Heart left ventricle (tissue), 16 donors: ENCODE measurements at regions not wholly inside any gene's neighbourhood (a gene's known extent, or its start where the extent isn't known, plus 50 kb on each side); places are given as distances from the start of the nearest gene placed in this dataset.
A peak's percentile ranks its signal among the peaks of the same experiment; 100 is the strongest.
"Not testable (repeated sequence)": the region's sequence is repeated elsewhere in the genome, so short reads cannot be mapped to it uniquely, and the experiment has no call there.

ENCODE experiments used
- ATAC-seq, 4 donors: fragments of 200-7000 bp; cut with Tn5 transposase; one replicate each; pipeline ENCODE4 v1.9.1; 2020 to 2022; ENCODE audit warnings: moderate library complexity in 4 of 4, mild to moderate bottlenecking in 3 of 4, moderate number of reproducible peaks in 1 of 4
- DNase-seq, 5 donors: peaks; one replicate each; pipeline ENCODE4 v3.0.0-alpha.2; 2020
- H3K27ac ChIP-seq, 12 donors: fragments of 200-600 bp; sonication (generic) in 4 of 12; one replicate each; pipeline versions ENCODE4 v1.5.0 to v1.8.0; 2016 to 2022; ENCODE audit warnings: mild to moderate bottlenecking in 2 of 12
- H3K27me3 ChIP-seq, 9 donors: fragments of 200-600 bp; sonication (generic) in 2 of 9; one replicate each; pipeline versions ENCODE4 v1.5.1 to v1.8.0; 2016 to 2022; ENCODE audit warnings: mild to moderate bottlenecking in 3 of 9
- H3K36me3 ChIP-seq, 9 donors: fragments of 200-600 bp; sonication (generic) in 2 of 9; one replicate each; pipeline versions ENCODE4 v1.5.0 to v1.8.0; 2018 to 2022; ENCODE audit warnings: mild to moderate bottlenecking in 2 of 9
- H3K4me1 ChIP-seq, 12 donors: fragments of 200-600 bp; sonication (generic) in 4 of 12; one replicate each; pipeline versions ENCODE4 v1.5.0 to v1.8.0; 2016 to 2022; ENCODE audit warnings: mild to moderate bottlenecking in 3 of 12
- H3K4me3 ChIP-seq, 12 donors: fragments of 200-600 bp; sonication (generic) in 4 of 12; one replicate each; pipeline versions ENCODE4 v1.5.0 to v1.8.0; 2017 to 2022; ENCODE audit warnings: mild to moderate bottlenecking in 9 of 12, moderate library complexity in 4 of 12
- H3K9me3 ChIP-seq, 12 donors: fragments of 200-600 bp; sonication (generic) in 4 of 12; one replicate each; pipeline versions ENCODE4 v1.5.0 to v1.8.0; 2016 to 2022; ENCODE audit warnings: mild to moderate bottlenecking in 1 of 12
- POLR2A ChIP-seq, 2 donors: fragments of 450-650 bp; IDR thresholded peaks; one replicate each; pipeline ENCODE4 v1.6.1; 2017; ENCODE audit warnings: antibody characterized with exemption in 2 of 2, mild to moderate bottlenecking in 2 of 2, moderate library complexity in 2 of 2
- WGBS, 4 donors: extraction: QIAGEN DNeasy Blood & Tissue Kit in 2 of 4; methylation state at CpG; one replicate each; pipeline versions ENCODE4 v1.1.5 to v1.1.7; 2013 to 2018; 5-methylcytosine and 5-hydroxymethylcytosine counted together
- intact Hi-C, 10 donors: fragments of 100-400 bp; cut with DNase I; formaldehyde crosslinking; loops; one replicate each; pipeline versions ENCODE4 v1.11.1 to v1.14.2; 2022
- TF ChIP-seq, protein P1 (sequence below), 12 donors: fragments of 200-600 bp; sonication (generic) in 4 of 12; IDR thresholded peaks; one replicate each; pipeline versions ENCODE4 v1.5.0 to v1.8.0; 2018 to 2022; ENCODE audit warnings: antibody characterized with exemption in 12 of 12, mild to moderate bottlenecking in 5 of 12
- donor health status: ischemic (EF 13 %, LVEDD 7.1; RV severe dilation, severe dysfunction).
- donor health status: healthy with polysubstance abuse.
- donor health status: DM: no; HTN: yes; CAD: no.
- donor health status: DM: no; HTN: no; CAD: no.
- donor health status: ischemic (EF 25% LVEDD 6.9; RV normal size, moderate dysfunction).
- donor health status: ischemic (EF 25% LVEDD 5.7; RV mildly dilated, moderate dysfunction).
- donor health status: healthy.
- donor health status: DM: yes; HTN: yes; CAD: no.
- donor health status: ischemic (EF 35%, LVEDD 5.7; RV mildly dilated, moderate dysfunction).
- donor health status: nonischemic (EF 11% LVEDD 7.7; RV severe dilation, severe dysfunction).
- donor health status: DM: yes; HTN: yes; CAD: no.
- donor health status: PGD.
- donor health status: ischemic (EF 29% LVEDD 5.4; RV normal size, mild dysfunction).
- donor health status: nonischemic (EF 23%, LVEDD 6.1; RV moderate dilation, normal function).

DNA sequence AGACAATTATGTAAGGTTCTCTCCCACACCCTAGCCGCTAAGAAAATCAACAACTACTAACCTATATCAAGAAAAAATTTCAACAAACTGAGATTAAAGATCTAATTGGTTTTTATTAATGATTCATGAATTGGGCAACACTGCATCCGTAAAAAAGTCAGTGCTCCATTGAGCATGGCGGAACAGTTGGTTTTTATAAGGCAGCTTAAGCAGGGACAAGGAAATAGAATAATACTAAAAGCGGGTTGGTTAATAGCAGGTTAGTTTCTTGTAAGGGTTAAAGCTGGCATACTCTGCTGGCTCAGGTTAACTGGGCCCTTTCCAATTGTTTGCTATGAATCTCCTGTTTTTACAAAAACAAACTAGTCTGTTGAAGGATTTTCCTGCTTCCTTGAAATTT is 202.3 kb upstream of the RASGEF1B start:
- no peak for TF ChIP-seq POLR2A (IDR thresholded peaks at IDR 0.05)
- TF ChIP-seq, protein P1, sequence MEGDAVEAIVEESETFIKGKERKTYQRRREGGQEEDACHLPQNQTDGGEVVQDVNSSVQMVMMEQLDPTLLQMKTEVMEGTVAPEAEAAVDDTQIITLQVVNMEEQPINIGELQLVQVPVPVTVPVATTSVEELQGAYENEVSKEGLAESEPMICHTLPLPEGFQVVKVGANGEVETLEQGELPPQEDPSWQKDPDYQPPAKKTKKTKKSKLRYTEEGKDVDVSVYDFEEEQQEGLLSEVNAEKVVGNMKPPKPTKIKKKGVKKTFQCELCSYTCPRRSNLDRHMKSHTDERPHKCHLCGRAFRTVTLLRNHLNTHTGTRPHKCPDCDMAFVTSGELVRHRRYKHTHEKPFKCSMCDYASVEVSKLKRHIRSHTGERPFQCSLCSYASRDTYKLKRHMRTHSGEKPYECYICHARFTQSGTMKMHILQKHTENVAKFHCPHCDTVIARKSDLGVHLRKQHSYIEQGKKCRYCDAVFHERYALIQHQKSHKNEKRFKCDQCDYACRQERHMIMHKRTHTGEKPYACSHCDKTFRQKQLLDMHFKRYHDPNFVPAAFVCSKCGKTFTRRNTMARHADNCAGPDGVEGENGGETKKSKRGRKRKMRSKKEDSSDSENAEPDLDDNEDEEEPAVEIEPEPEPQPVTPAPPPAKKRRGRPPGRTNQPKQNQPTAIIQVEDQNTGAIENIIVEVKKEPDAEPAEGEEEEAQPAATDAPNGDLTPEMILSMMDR (IDR thresholded peaks at IDR 0.05): no peak
- Histone ChIP-seq H3K27me3 (no peaks in the 10 kb centered on the region), H3K9me3 (no peaks in the 10 kb centered on the region), H3K27ac (no peak overlapping the region), H3K4me3 (no peak overlapping the region), H3K36me3 (no peaks in the 10 kb centered on the region), H3K4me1 (peaks cover 0 to 3% (median 0%) of the 10 kb centered on the region in 12 donors)
- intact Hi-C loops: no loop called here
- DNase-seq (no peak), ATAC-seq (no peak)
- 73 to 95% (median 88%) methylated on average over 4 of the region's 4 CpGs for WGBS, 4 donors

DNA sequence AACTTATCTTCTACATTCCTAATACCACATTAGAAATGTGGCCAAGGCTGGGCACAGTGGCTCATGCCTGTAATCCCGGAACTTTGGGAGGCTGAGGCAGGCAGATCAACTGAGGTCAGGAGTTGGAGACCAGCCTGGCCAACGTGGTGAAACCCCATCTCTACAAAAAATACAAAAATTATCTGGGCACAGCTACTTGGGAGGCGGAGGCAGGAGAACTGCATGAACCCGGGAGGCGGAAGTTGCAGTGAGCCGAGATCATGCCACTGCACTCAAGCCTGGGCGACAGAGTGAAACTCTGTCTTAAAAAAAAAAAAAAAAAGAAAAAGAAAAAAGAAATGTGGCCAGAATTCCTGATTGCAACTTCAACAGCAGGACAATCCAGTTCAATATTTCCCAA is 196.6 kb upstream of the RASGEF1B start:
- ATAC-seq, intact Hi-C loops, H3K27ac ChIP-seq, H3K27me3 ChIP-seq, DNase-seq, H3K9me3 ChIP-seq, H3K36me3 ChIP-seq, H3K4me3 ChIP-seq: not testable (repeated sequence)
- peaks cover 0 to 32% (median 0%) of the 10 kb centered on the region in 12 donors for H3K4me1 ChIP-seq
- WGBS, 4 donors: 69 to 86% (median 76%) methylated on average over 7 of the region's 7 CpGs

DNA sequence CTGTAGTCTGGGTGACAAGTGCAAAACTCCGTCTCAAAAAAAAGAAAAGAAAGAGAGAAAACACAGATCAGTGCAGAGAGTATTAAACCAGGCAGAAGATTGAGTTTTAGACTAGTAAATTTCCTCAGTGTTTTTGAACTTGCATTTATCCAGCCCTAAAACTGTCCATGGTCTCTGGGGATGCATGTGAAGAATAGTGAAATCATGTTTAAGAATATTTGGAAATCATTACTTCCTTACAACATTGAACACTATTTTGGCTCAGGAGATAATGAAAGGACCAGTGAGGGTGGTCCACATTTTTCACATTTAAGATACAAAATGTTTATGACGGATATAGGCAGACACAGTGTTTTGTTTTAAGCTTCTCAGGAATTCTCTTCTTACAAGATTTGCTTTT is 195.8 kb upstream of the RASGEF1B start:
- ATAC-seq: no peak
- no peaks in the 10 kb centered on the region for H3K36me3 ChIP-seq
- intact Hi-C loops: no loop called here
- 62 to 72% (median 70%) methylated on average over 2 of the region's 2 CpGs for WGBS, 4 donors
- no peak overlapping the region for H3K27ac ChIP-seq
- H3K4me3 ChIP-seq: no peak overlapping the region
- no peak for TF ChIP-seq POLR2A (IDR thresholded peaks at IDR 0.05)
- TF ChIP-seq, protein P1 (IDR thresholded peaks at IDR 0.05): no peak
- H3K4me1 ChIP-seq: peaks cover 0 to 32% (median 0%) of the 10 kb centered on the region in 12 donors
- DNase-seq: no peak
- no peaks in the 10 kb centered on the region for H3K9me3 ChIP-seq
- no peaks in the 10 kb centered on the region for H3K27me3 ChIP-seq

DNA sequence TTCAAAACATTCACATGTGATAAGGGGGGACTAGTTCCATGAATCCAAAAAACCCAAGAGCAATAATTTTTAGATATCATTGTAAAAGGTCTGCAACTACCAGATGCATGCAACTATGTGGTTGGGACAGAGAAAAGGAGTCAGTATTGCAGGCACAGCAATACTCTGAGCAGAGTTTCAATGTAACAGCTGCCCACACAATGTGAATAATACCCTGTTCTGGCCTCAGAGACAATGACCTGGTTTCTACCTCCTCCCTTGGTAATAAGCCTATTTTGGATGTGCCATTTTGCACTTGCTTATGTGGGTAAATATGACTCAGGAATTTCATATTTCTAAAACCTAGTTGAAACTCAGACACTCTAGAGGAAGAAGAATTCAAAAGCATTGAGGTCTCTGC is 194.8 kb upstream of the RASGEF1B start:
- DNase-seq (no peak), ATAC-seq (peak in 1 of 4 donors; percentile 49)
- intact Hi-C loops: no loop called here
- H3K4me1 ChIP-seq: peaks cover 0 to 32% (median 0%) of the 10 kb centered on the region in 12 donors
- TF ChIP-seq POLR2A (IDR thresholded peaks at IDR 0.05): no peak
- TF ChIP-seq, protein P1 (IDR thresholded peaks at IDR 0.05): no peak
- no peaks in the 10 kb centered on the region for H3K9me3 ChIP-seq
- no peaks in the 10 kb centered on the region for H3K36me3 ChIP-seq
- no peaks in the 10 kb centered on the region for H3K27me3 ChIP-seq
- no peak overlapping the region for H3K27ac ChIP-seq
- no peak overlapping the region for H3K4me3 ChIP-seq

DNA sequence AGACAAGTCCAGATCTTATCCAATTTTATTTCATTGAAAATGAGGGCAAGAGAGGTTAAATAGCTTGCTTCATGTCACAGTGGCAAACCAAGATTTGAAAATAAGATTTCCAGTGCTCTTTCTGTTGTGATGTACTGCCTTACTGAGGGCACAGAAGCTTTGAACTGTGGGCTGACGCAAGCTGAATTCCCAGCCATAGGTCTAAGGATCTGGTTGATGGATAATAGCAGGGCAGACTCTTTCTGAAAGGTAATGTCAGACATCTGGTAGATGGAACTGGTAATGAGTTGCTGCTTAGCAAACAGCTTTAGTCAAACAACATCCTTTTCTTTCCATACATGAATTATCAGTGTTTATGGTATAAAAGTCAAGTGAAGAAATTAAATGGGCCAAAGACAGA is 193.9 kb upstream of the RASGEF1B start:
- Histone ChIP-seq H3K4me3 (no peak overlapping the region), H3K27me3 (no peaks in the 10 kb centered on the region), H3K9me3 (no peaks in the 10 kb centered on the region), H3K36me3 (no peaks in the 10 kb centered on the region), H3K4me1 (peaks cover 0 to 32% (median 0%) of the 10 kb centered on the region in 12 donors), H3K27ac (no peak overlapping the region)
- ATAC-seq: no peak
- TF ChIP-seq, protein P1 (IDR thresholded peaks at IDR 0.05): no peak
- no peak for TF ChIP-seq POLR2A (IDR thresholded peaks at IDR 0.05)
- WGBS, 4 donors: 99 to 100% (median 100%) methylated on average over 1 of the region's 1 CpG
- intact Hi-C loops: no loop called here
- no peak for DNase-seq
